SH-SY5Y (cell line): ENCODE measurements at regions not wholly inside any gene's neighbourhood (a gene's known extent, or its start where the extent isn't known, plus 50 kb on each side); places are given as distances from the start of the nearest gene placed in this dataset.

ENCODE experiments used
- GATA2 ChIP-seq: IDR thresholded peaks from 2 replicates; pipeline ENCODE4 v1.6.1; 2011; ENCODE audit warnings: mild to moderate bottlenecking, low read depth, low read length
- GATA3 ChIP-seq: IDR thresholded peaks from 2 replicates; pipeline ENCODE4 v1.6.1; 2011; ENCODE audit warnings: low read depth, mild to moderate bottlenecking, low read length, moderate library complexity

DNA sequence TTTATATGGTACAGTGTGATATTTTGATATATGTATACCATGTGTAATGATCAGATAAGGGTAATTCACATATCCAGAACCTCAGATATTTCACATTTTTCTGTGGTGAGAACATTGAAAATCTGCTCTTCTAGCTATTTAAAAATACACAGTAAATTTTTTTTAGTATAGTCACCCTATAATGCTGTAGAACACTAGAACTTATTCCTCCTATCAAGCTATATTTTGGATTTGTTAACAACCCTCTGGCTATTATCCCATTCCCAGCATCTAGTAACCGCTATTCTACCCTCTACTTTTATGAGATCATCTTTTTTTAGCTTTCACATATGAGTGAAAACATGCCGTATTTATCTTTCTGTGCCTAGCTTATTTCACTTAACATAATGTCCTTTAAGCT, 65.5 kb upstream of the SYT9 start:
- TF ChIP-seq GATA3: no peak
- no peak for TF ChIP-seq GATA2
